GM12878 (cell line): ENCODE measurements at regions not wholly inside any gene's neighbourhood (a gene's known extent, or its start where the extent isn't known, plus 50 kb on each side); places are given as distances from the start of the nearest gene placed in this dataset.

Experiments
- ATAC-seq: fragments of 200-7000 bp; cut with Tn5 transposase; 3 replicates; pipeline ENCODE4 v1.9.1; 2020; ENCODE audit warnings: mild to moderate bottlenecking, moderate library complexity
- BruUV-seq: library from RNA; stranded (reverse); fragments of 400-500 nt; replicated peaks from 2 replicates; lab custom pipeline; 2021; lab: Mats Ljungman, UMichigan
- CTCF ChIA-PET: fragments of 300-600 bp; sonication (Branson Sonifier 250); formaldehyde crosslinking; extraction: SDS; loops from one replicate; lab custom pipeline; 2021; ENCODE audit warnings: inconsistent platforms; lab: Yijun Ruan, JAX
- POLR2A ChIA-PET: fragments of 350-600 bp; formaldehyde crosslinking; extraction: SDS; loops from one replicate; lab custom pipeline; 2021; ENCODE audit warnings: inconsistent platforms; lab: Charles Lee
- RAD21 ChIA-PET: fragments of 300-600 bp; sonication (Branson Sonifier 250); formaldehyde crosslinking; loops from one replicate; lab custom pipeline; 2023; ENCODE audit warnings: antibody characterized with exemption; ENCODE audit not compliant: unreplicated experiment; lab: Charles Lee
- SMC1A ChIA-PET: fragments of 300-600 bp; sonication (Branson Sonifier 250); formaldehyde crosslinking; loops from one replicate; lab custom pipeline; 2023; ENCODE audit not compliant: unreplicated experiment, uncharacterized antibody; lab: Charles Lee
- DNase-seq: peaks from one replicate; pipeline ENCODE4 v3.0.0-alpha.2; 2011; ENCODE audit warnings: low read depth, low spot score
- FAIRE-seq: peaks from 3 replicates; lab custom pipeline; 2011; peaks lifted over from hg19 to GRCh38; lab: Jason Lieb, UNC
- H2AFZ ChIP-seq: 2 replicates; pipeline ENCODE4 v1.6.0; 2011; ENCODE audit warnings: low read depth, low read length, control low read depth; ENCODE audit not compliant: control insufficient read depth
- H3K27ac ChIP-seq: 2 replicates; pipeline ENCODE4 v1.5.1; 2011; ENCODE audit warnings: control low read depth; ENCODE audit not compliant: control insufficient read depth, insufficient read depth
- H3K27me3 ChIP-seq, 2 experiments: replicated peaks in 1 of 2; 2 replicates each; pipeline versions ENCODE4 v1.6.0 to v1.6.1; 2011; ENCODE audit warnings: low read length in 1 of 2; ENCODE audit not compliant: control insufficient read depth in 2 of 2, insufficient read depth in 2 of 2
- H3K36me3 ChIP-seq, 2 experiments: 2 replicates each; pipeline ENCODE4 v1.5.1; 2011; ENCODE audit warnings: low read length in 1 of 2; ENCODE audit not compliant: control insufficient read depth in 2 of 2, insufficient read depth in 2 of 2
- H3K4me1 ChIP-seq: 2 replicates; pipeline ENCODE4 v1.6.1; 2011; ENCODE audit warnings: mild to moderate bottlenecking, low read length, moderate library complexity, mixed read lengths; ENCODE audit not compliant: control insufficient read depth, insufficient read depth
- H3K4me2 ChIP-seq: 2 replicates; pipeline ENCODE4 v1.6.0; 2011; ENCODE audit warnings: control low read depth; ENCODE audit not compliant: control insufficient read depth, insufficient read depth
- H3K4me3 ChIP-seq: fragments of 200-600 bp; sonication (generic); 2 replicates; pipeline ENCODE4 v1.5.1; 2016
- H3K79me2 ChIP-seq: 2 replicates; pipeline ENCODE4 v1.6.0; 2011; ENCODE audit warnings: low read length; ENCODE audit not compliant: control insufficient read depth, insufficient read depth
- H3K9ac ChIP-seq: 2 replicates; pipeline ENCODE4 v1.8.0; 2011; ENCODE audit warnings: low read length, control low read depth, mixed read lengths; ENCODE audit not compliant: control insufficient read depth, insufficient read depth
- H3K9me3 ChIP-seq: replicated peaks from 3 replicates; pipeline ENCODE4 v1.5.1; 2011; ENCODE audit warnings: mild to moderate bottlenecking, low read length; ENCODE audit not compliant: control insufficient read depth, insufficient read depth
- H4K20me1 ChIP-seq: 2 replicates; pipeline ENCODE4 v1.6.0; 2011; ENCODE audit not compliant: control insufficient read depth, insufficient read depth
- CBX5 ChIP-seq: sonication (generic); IDR thresholded peaks from 2 replicates; pipeline ENCODE4 v1.6.1; 2016; ENCODE audit warnings: low read depth, moderate library complexity, mild to moderate bottlenecking, inconsistent platforms
- CREB1 ChIP-seq: IDR thresholded peaks from 2 replicates; pipeline ENCODE4 v1.6.1; 2012; ENCODE audit warnings: low read depth, mild to moderate bottlenecking, inconsistent platforms
- CREM ChIP-seq: IDR thresholded peaks from 2 replicates; pipeline ENCODE4 v1.6.1; 2014; ENCODE audit warnings: antibody characterized with exemption, low read depth
- E2F4 ChIP-seq: IDR thresholded peaks from 2 replicates; pipeline ENCODE4 v1.6.1; 2012; ENCODE audit warnings: low read depth, low read length, improper control_type of control experiment
- FOS ChIP-seq: IDR thresholded peaks from 3 replicates; pipeline ENCODE4 v1.6.1; 2011; ENCODE audit warnings: borderline replicate concordance; ENCODE audit not compliant: insufficient read length; ENCODE audit errors: extremely low read depth
- FOXK2 ChIP-seq: fragments of 450-650 bp; IDR thresholded peaks from 2 replicates; pipeline ENCODE4 v1.6.1; 2017; ENCODE audit warnings: mild to moderate bottlenecking, moderate library complexity
- HDAC6 ChIP-seq: fragments of 200-600 bp; sonication (generic); IDR thresholded peaks from one replicate; pipeline ENCODE4 v1.8.0; 2017; ENCODE audit warnings: antibody characterized with exemption; ENCODE audit not compliant: unreplicated experiment
- MAX ChIP-seq: IDR thresholded peaks from 2 replicates; pipeline ENCODE4 v1.6.1; 2012; ENCODE audit warnings: low read depth, low read length, improper control_type of control experiment
- NFXL1 ChIP-seq: fragments of 450-650 bp; IDR thresholded peaks from 2 replicates; pipeline ENCODE4 v1.6.1; 2017; ENCODE audit warnings: antibody characterized with exemption, mild to moderate bottlenecking, borderline replicate concordance
- NKRF ChIP-seq: fragments of 450-650 bp; conservative IDR thresholded peaks from 2 replicates; pipeline ENCODE4 v1.6.1; 2017; ENCODE audit warnings: mild to moderate bottlenecking, moderate library complexity
- PAX5 ChIP-seq: IDR thresholded peaks from 2 replicates; pipeline ENCODE4 v1.6.1; 2011; ENCODE audit warnings: low read depth, low read length, borderline replicate concordance
- PKNOX1 ChIP-seq: fragments of 450-650 bp; IDR thresholded peaks from 2 replicates; pipeline ENCODE4 v1.6.1; 2016; ENCODE audit warnings: mild to moderate bottlenecking
- POU2F2 ChIP-seq: IDR thresholded peaks from 3 replicates; pipeline ENCODE4 v1.6.1; 2011; ENCODE audit warnings: low read depth, mild to moderate bottlenecking, low read length, borderline replicate concordance
- RAD21 ChIP-seq: IDR thresholded peaks from 2 replicates; pipeline ENCODE4 v1.6.1; 2011; ENCODE audit warnings: mild to moderate bottlenecking, low read depth, low read length, moderate library complexity; ENCODE audit not compliant: insufficient read depth
- RCOR1 ChIP-seq: conservative IDR thresholded peaks from 2 replicates; pipeline ENCODE4 v1.6.1; 2012; ENCODE audit warnings: low read depth, low read length, improper control_type of control experiment
- SREBF1 ChIP-seq: IDR thresholded peaks from 2 replicates; pipeline ENCODE4 v1.6.1; 2012; ENCODE audit warnings: mild to moderate bottlenecking, low read length
- TCF12 ChIP-seq: IDR thresholded peaks from 2 replicates; pipeline ENCODE4 v1.6.1; 2011; ENCODE audit warnings: low read depth, mild to moderate bottlenecking, low read length
- ZBTB40 ChIP-seq: fragments of 450-650 bp; IDR thresholded peaks from 2 replicates; pipeline ENCODE4 v1.6.1; 2016; ENCODE audit warnings: mild to moderate bottlenecking, moderate library complexity, borderline replicate concordance
- WGBS: methylation state at CpG from one replicate; pipeline ENCODE4 v1.1.6; 2016; ENCODE audit warnings: low lambda C conversion rate; ENCODE audit not compliant: insufficient replicate concordance, insufficient coverage; ENCODE audit errors: missing lambda C conversion rate; 5-methylcytosine and 5-hydroxymethylcytosine counted together
- in situ Hi-C: fragments of 300-500 bp; cut with MboI; formaldehyde crosslinking; loops from 9 replicates; pipeline ENCODE4 v1.14.3; 2018; ENCODE audit warnings: mixed read lengths
- intact Hi-C: fragments of 100-400 bp; cut with micrococcal nuclease; formaldehyde crosslinking; loops from one replicate; pipeline ENCODE4 v1.14.2; 2022; ENCODE audit not compliant: unreplicated experiment

- intact Hi-C loops, result no loop called here
- Histone ChIP-seq H3K36me3 (no peaks in the 10 kb centered on the region), H3K27ac (no peak overlapping the region), H3K9ac (no peak overlapping the region), H3K4me1 (no peaks in the 10 kb centered on the region), H3K4me2 (peak overlapping the region; percentile 54; the same call in 1 of the 2 replicates), H3K79me2 (no peaks in the 10 kb centered on the region), H3K4me3 (peak overlapping the region; percentile 23; the same call in 1 of the 2 replicates), H4K20me1 (no peaks in the 10 kb centered on the region), H3K27me3 (peaks cover 4 to 5% of the 10 kb centered on the region in 2 experiments), H2AFZ (no peak overlapping the region), H3K9me3 (peaks cover 3% of the 10 kb centered on the region; the same call in 2 of the 3 replicates)
- 64% methylated on average over 13 of the region's 13 CpGs for WGBS
- SMC1A ChIA-PET, result no interaction called here
- no TSS peak for BruUV-seq
- no peak for ATAC-seq
- RAD21 ChIA-PET, result no interaction called here
- FAIRE-seq, result no peak
- no peak for DNase-seq
- POLR2A ChIA-PET, result no interaction called here
- in situ Hi-C loops, result no loop called here
- CTCF ChIA-PET, result no interaction called here
- no peak for TF ChIP-seq POU2F2
- TF ChIP-seq HDAC6, result no peak
- no peak for TF ChIP-seq SREBF1
- no peak for TF ChIP-seq FOXK2
- no peak for TF ChIP-seq CREM
- no peak for TF ChIP-seq RCOR1
- TF ChIP-seq NKRF, result no peak
- TF ChIP-seq CREB1, result no peak
- TF ChIP-seq FOS, result no peak
- no peak for TF ChIP-seq PAX5
- no peak for TF ChIP-seq MAX
- no peak for TF ChIP-seq RAD21
- TF ChIP-seq PKNOX1, result no peak
- TF ChIP-seq CBX5, result no peak
- TF ChIP-seq ZBTB40, result no peak
- no peak for TF ChIP-seq E2F4
- TF ChIP-seq TCF12, result no peak
- no peak for TF ChIP-seq NFXL1
Observed at GRCh38 chr6:28808383-28808782, 115.4 kb downstream of the TRIM27 start.
